SK-N-SH treated with all-trans-retinoic acid at 6 μM for 48 hours (cell line): ENCODE measurements at regions not wholly inside any gene's neighbourhood (a gene's known extent, or its start where the extent isn't known, plus 50 kb on each side); places are given as distances from the start of the nearest gene placed in this dataset.

Experiments used
- ATAC-seq: fragments of 200-7000 bp; cut with Tn5 transposase; 3 replicates; pipeline ENCODE4 v1.9.1; 2020; ENCODE audit warnings: mild to moderate bottlenecking, moderate library complexity
- ARNTL ChIP-seq: fragments of 450-650 bp; formaldehyde crosslinking; IDR thresholded peaks from 2 replicates; pipeline ENCODE4 v1.5.0; 2020; ENCODE audit warnings: low read depth, mild to moderate bottlenecking, moderate library complexity, borderline replicate concordance
- BACH2 ChIP-seq: fragments of 250-450 bp; sonication (Bioruptor Pico); IDR thresholded peaks from 2 replicates; pipeline ENCODE4 v1.9.0; 2021; ENCODE audit warnings: mild to moderate bottlenecking, borderline replicate concordance
- CSDC2 ChIP-seq: fragments of 250-450 bp; sonication (Bioruptor Pico); IDR thresholded peaks from 2 replicates; pipeline ENCODE4 v1.5.0; 2020; ENCODE audit warnings: mild to moderate bottlenecking, moderate library complexity
- CSRNP3 ChIP-seq: fragments of 250-450 bp; sonication (Bioruptor Pico); IDR thresholded peaks from 2 replicates; pipeline ENCODE4 v1.5.1; 2021; ENCODE audit warnings: mild to moderate bottlenecking, moderate library complexity
- GLIS3 ChIP-seq: fragments of 250-450 bp; sonication (Bioruptor Pico); IDR thresholded peaks from 2 replicates; pipeline ENCODE4 v1.5.0; 2020; ENCODE audit warnings: mild to moderate bottlenecking, moderate library complexity
- ISL1 ChIP-seq: fragments of 250-450 bp; sonication (Bioruptor Pico); IDR thresholded peaks from 2 replicates; pipeline ENCODE4 v2.1.2; 2022; ENCODE audit warnings: mild to moderate bottlenecking, moderate library complexity
- OSR1 ChIP-seq: fragments of 250-450 bp; sonication (Bioruptor Pico); IDR thresholded peaks from 2 replicates; pipeline ENCODE4 v1.8.0; 2022; ENCODE audit warnings: moderate library complexity, mild to moderate bottlenecking, inconsistent platforms
- PPARA ChIP-seq: fragments of 250-450 bp; sonication (Bioruptor Pico); IDR thresholded peaks from 2 replicates; pipeline ENCODE4 v1.5.0; 2020; ENCODE audit warnings: mild to moderate bottlenecking, borderline replicate concordance
- RARB ChIP-seq: fragments of 250-450 bp; sonication (Bioruptor Pico); IDR thresholded peaks from 2 replicates; pipeline ENCODE4 v1.8.0; 2021; ENCODE audit warnings: mild to moderate bottlenecking, moderate library complexity
- SNAI2 ChIP-seq: fragments of 250-450 bp; sonication (Bioruptor Pico); IDR thresholded peaks from 2 replicates; pipeline ENCODE4 v1.5.0; 2020; ENCODE audit warnings: mild to moderate bottlenecking, moderate library complexity
- TCF4 ChIP-seq: fragments of 250-450 bp; sonication (Bioruptor Pico); IDR thresholded peaks from 2 replicates; pipeline ENCODE4 v1.8.0; 2021; ENCODE audit warnings: mild to moderate bottlenecking, moderate library complexity, borderline replicate concordance
- TOX ChIP-seq: fragments of 250-450 bp; sonication (Bioruptor Pico); IDR thresholded peaks from 2 replicates; pipeline ENCODE4 v1.8.0; 2021; ENCODE audit warnings: mild to moderate bottlenecking, moderate library complexity, borderline replicate concordance
- TSHZ2 ChIP-seq: fragments of 250-450 bp; sonication (Bioruptor Pico); IDR thresholded peaks from 2 replicates; pipeline ENCODE4 v1.5.0; 2020; ENCODE audit warnings: mild to moderate bottlenecking, moderate library complexity
- ZC3H10 ChIP-seq: fragments of 250-450 bp; sonication (Bioruptor Pico); IDR thresholded peaks from 2 replicates; pipeline ENCODE4 v1.5.1; 2021; ENCODE audit warnings: mild to moderate bottlenecking, moderate library complexity
- ZFP3 ChIP-seq: fragments of 250-450 bp; sonication (Bioruptor Pico); IDR thresholded peaks from 2 replicates; pipeline ENCODE4 v1.5.0; 2020; ENCODE audit warnings: mild to moderate bottlenecking, moderate library complexity
- ZFP30 ChIP-seq: fragments of 450-650 bp; formaldehyde crosslinking; IDR thresholded peaks from 2 replicates; pipeline ENCODE4 v1.5.0; 2022; ENCODE audit warnings: mild to moderate bottlenecking, moderate library complexity
- ZNF565 ChIP-seq: fragments of 450-650 bp; formaldehyde crosslinking; conservative IDR thresholded peaks from 2 replicates; pipeline ENCODE4 v1.5.0; 2020; ENCODE audit warnings: low read depth, mild to moderate bottlenecking, moderate library complexity
- ZNF70 ChIP-seq: fragments of 450-650 bp; formaldehyde crosslinking; IDR thresholded peaks from 2 replicates; pipeline ENCODE4 v1.5.0; 2020; ENCODE audit warnings: mild to moderate bottlenecking, moderate library complexity
- TF ChIP-seq, protein P1 (sequence below): fragments of 250-450 bp; sonication (Bioruptor Pico); IDR thresholded peaks from 2 replicates; pipeline ENCODE4 v1.5.1; 2020; ENCODE audit warnings: low read depth, mild to moderate bottlenecking, moderate library complexity
- TF ChIP-seq, protein P2 (sequence below): fragments of 250-450 bp; sonication (Bioruptor Pico); IDR thresholded peaks from 2 replicates; pipeline ENCODE4 v1.8.0; 2021; ENCODE audit warnings: low read depth, mild to moderate bottlenecking, moderate library complexity, borderline replicate concordance

DNA sequence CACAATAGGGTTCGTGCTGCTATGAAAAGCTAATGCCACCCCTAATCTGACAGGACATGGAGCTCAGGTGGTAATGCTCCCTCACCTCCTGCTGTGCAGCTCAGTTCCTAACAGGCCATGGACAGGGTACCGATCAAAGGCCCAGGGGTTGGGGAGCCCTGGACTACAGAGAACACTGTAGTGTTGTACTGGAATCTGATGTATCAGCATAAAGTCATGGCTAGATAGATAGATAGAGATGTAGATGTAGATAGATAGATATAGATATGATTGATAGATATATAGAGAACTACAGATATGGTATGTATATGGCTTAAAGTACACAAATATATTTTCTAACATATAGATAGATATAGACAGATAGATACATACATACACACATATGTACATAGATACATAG is 112.3 kb upstream of the MPPED2 start:
- no peak for TF ChIP-seq CSRNP3 (CRISPR knock-in tag)
- no peak for ATAC-seq

GRCh38 chr11:30697032-30697431 is 110.9 kb upstream of the MPPED2 start:
- ATAC-seq, result no peak

GRCh38 chr11:30684772-30685171 is 98.6 kb upstream of the MPPED2 start:
- ATAC-seq, result no peak
- TF ChIP-seq ZC3H10 (CRISPR knock-in tag) (no peak), ZFP30 (CRISPR knock-in tag) (no peak), RARB (no peak), PPARA (no peak), GLIS3 (no peak), TSHZ2 (CRISPR knock-in tag) (no peak), ZFP3 (CRISPR knock-in tag) (no peak), ARNTL (CRISPR knock-in tag) (no peak), CSRNP3 (CRISPR knock-in tag) (no peak)
- TF ChIP-seq, all 23 proteins: peak for 0

More at GRCh38 chr11:30697032-30697431, 110.9 kb upstream of the MPPED2 start:
- no peak for TF ChIP-seq OSR1 (CRISPR knock-in tag)

DNA sequence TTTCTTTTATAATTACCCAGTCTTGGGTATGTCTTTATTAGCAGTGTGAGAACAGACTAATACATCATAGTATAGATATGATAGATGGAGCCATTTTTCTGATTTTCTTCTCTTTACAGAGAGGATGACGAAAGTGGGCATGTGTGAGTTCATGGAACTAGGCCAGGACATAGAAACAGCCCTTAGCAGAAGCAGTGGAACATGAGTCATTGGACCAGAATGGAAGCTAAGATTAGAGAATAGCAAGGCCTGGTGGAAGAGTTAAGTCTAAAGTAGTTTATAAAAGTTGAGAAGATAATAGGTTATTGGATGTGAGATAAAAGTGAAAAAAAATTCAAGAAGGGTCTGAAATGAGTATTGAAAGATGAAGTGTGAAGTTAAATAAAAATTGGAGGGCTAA is 97.0 kb upstream of the MPPED2 start:
- ATAC-seq, result no peak
- TF ChIP-seq PPARA, result no peak
- no peak for TF ChIP-seq OSR1 (CRISPR knock-in tag)
- TF ChIP-seq TOX (CRISPR knock-in tag), result no peak
- TF ChIP-seq ZC3H10 (CRISPR knock-in tag), result no peak
- TF ChIP-seq ISL1, result no peak
- no peak for TF ChIP-seq ZFP30 (CRISPR knock-in tag)
- TF ChIP-seq TCF4, result no peak
- TF ChIP-seq RARB, result no peak
- no peak for TF ChIP-seq ZNF70 (CRISPR knock-in tag)
- TF ChIP-seq ZNF565 (CRISPR knock-in tag), result no peak
- no peak for TF ChIP-seq BACH2 (CRISPR knock-in tag)
- no peak for TF ChIP-seq CSDC2
- no peak for TF ChIP-seq GLIS3
- no peak for TF ChIP-seq ARNTL (CRISPR knock-in tag)
- TF ChIP-seq CSRNP3 (CRISPR knock-in tag), result no peak
- TF ChIP-seq, protein P1, sequence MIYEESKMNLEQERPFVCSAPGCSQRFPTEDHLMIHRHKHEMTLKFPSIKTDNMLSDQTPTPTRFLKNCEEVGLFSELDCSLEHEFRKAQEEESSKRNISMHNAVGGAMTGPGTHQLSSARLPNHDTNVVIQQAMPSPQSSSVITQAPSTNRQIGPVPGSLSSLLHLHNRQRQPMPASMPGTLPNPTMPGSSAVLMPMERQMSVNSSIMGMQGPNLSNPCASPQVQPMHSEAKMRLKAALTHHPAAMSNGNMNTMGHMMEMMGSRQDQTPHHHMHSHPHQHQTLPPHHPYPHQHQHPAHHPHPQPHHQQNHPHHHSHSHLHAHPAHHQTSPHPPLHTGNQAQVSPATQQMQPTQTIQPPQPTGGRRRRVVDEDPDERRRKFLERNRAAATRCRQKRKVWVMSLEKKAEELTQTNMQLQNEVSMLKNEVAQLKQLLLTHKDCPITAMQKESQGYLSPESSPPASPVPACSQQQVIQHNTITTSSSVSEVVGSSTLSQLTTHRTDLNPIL (CRISPR knock-in tag), result no peak
- TF ChIP-seq, protein P2, sequence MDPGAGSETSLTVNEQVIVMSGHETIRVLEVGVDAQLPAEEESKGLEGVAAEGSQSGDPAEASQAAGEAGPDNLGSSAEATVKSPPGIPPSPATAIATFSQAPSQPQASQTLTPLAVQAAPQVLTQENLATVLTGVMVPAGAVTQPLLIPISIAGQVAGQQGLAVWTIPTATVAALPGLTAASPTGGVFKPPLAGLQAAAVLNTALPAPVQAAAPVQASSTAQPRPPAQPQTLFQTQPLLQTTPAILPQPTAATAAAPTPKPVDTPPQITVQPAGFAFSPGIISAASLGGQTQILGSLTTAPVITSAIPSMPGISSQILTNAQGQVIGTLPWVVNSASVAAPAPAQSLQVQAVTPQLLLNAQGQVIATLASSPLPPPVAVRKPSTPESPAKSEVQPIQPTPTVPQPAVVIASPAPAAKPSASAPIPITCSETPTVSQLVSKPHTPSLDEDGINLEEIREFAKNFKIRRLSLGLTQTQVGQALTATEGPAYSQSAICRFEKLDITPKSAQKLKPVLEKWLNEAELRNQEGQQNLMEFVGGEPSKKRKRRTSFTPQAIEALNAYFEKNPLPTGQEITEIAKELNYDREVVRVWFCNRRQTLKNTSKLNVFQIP, result no peak
- no peak for TF ChIP-seq SNAI2 (CRISPR knock-in tag)
- no peak for TF ChIP-seq TSHZ2 (CRISPR knock-in tag)
- TF ChIP-seq, all 23 proteins: peak for 0
